Activated T-cell treated with anti-CD3 and anti-CD28 coated beads, Interleukin-2, amount 50 U/mL, for 48 hours (primary cell): ENCODE measurements at regions not wholly inside any gene's neighbourhood (a gene's known extent, or its start where the extent isn't known, plus 50 kb on each side); places are given as distances from the start of the nearest gene placed in this dataset.

Experiments
- DNase-seq, 2 experiments: peaks; one replicate each; pipeline ENCODE4 v3.0.0-alpha.2; 2020

GRCh38 chr15:39495871-39496840 lies 84.7 kb upstream of the THBS1 start:
- DNase-seq, result no peak

DNA sequence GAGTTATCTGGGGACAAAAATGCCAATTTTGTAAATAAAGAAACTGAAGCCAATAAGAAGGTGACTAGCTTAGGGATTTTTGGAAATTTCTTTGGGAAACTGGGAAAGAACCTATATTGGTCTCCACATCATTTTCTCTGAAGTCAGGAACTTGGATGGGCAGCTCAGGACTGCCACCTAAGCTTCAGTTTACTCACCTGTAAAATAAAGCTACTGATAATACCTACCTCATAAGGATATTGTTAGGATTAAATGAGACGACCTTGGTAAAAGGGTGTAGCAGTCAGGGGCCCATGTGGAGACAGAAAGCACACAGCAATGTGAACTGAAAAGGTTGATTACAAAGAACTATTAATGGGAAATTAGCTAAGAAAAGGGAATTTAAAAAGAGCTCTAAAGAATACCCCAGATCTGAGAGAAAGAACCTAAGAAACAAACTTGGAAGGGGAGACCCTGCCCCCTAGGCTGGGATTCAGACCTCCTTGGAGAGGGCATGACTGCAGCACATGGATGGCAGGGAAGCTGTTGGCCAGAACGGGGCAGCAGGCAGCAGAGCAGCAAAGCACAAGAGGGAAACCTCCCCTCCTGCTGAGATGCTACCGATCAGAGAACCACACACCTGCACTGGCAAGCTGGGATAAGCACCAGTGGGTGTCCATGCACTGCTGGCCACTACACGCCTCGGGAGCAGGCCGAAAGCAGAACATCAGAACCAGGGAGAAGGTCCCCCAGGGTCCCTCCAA lies 83.7 kb upstream of the THBS1 start:
- no peak for DNase-seq

DNA sequence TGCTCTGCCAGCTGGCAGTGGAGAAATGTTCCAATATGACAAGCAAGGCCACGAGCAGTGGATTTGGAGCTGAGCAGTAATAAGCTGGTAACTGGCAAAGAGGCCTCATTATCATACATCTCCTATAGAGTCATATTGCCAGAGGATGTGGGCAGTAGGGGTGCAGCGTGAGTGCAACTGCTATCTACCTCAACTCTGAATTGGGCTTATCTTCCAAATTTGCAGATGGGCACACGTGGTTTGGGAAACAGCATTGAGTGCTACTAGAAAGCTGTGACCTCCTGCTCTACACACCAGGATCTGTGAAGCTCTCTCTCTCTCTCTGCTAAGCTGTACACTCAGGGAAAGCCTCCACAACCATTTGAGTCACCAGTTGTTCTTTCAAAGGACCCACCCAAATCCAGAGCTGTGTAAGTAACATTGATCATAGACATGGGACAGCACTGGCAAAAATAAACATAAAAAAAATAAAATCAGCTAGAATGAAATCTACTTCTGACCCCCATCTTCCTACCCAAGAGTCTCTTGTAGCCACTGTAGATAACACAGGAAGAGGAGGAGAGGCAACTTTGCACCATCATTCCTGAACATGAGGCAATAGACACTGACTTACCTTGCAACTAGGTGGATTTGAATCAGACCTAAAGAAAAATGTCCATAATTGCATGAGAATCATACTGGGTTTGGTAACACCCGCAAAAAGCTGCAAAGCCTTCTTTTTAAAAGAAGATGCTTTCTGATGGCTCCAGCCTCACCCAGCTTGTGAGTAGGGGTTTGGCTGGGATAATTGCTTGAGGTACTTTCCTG lies 82.9 kb upstream of the THBS1 start:
- DNase-seq, result no peak

DNA sequence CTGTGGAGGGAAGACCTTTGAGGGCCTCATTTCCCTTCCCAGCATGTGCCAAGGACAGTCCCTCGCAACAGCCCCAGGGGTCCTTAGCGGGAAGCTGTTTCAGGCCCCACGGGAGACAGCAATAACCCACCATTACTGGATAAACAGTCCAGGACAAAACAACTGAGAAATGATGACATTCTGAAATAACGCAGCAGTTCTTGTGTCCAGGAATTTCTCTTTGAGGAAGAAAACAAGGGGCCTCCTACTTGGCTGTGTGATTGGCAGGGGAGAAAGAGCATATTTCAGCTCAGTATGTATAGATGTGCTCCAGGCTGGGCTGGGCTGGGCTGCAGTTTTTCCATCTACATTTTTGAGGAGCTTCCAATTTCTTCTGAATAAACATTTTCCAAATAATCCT lies 82.2 kb upstream of the THBS1 start:
- no peak for DNase-seq

GRCh38 chr15:39499042-39499441 lies 81.8 kb upstream of the THBS1 start:
- no peak for DNase-seq

- DNase-seq, result no peak
Observed at GRCh38 chr15:39499681-39500080, 81.2 kb upstream of the THBS1 start.

- no peak for DNase-seq
Observed at GRCh38 chr15:39501366-39502081, 79.4 kb upstream of the THBS1 start.

DNA sequence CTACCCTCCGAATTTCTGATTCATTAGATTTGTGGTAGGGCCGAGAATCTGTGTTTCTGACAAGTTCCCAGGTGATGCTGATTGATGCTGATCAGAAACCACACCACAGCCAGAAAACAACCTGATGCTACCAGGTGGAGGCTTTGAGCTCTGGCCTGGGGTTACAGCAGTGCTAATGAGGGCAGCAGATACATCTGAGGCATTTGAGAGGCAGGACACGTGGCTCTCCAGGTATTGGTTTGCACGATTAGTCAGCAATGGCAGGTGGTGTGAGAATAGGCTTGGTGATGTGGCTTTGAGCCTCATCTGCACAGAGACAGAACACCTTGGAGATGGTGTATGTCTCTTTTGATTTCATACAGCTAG lies 78.8 kb upstream of the THBS1 start:
- no peak for DNase-seq

- no peak for DNase-seq
Observed at GRCh38 chr15:39502611-39503195, 78.2 kb upstream of the THBS1 start.

GRCh38 chr15:39503526-39503925 lies 77.4 kb upstream of the THBS1 start:
- DNase-seq, result no peak

GRCh38 chr15:39504808-39505207 lies 76.1 kb upstream of the THBS1 start:
- DNase-seq, result no peak

DNA sequence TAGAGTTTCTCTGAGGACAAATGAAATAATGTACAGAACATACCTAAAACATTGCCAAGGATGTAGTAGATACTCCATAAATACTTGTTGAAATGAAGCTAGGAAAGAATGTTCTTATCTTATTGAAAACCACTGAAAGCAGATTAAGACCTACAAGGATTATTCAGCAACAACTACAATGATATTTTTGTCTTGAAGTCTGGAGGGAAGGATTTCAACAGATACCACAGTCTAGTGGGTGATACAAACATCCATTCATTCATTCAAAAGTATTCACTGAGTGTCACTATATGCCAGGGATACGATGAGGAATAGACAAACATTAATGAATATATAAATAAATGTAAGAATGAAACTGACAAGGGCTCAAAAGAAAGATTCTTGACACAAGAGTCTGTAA lies 74.7 kb upstream of the THBS1 start:
- DNase-seq, result no peak

- DNase-seq, result no peak
Observed at GRCh38 chr15:39508536-39508935, 72.3 kb upstream of the THBS1 start.

GRCh38 chr15:39510001-39510701 lies 70.7 kb upstream of the THBS1 start:
- no peak for DNase-seq

DNA sequence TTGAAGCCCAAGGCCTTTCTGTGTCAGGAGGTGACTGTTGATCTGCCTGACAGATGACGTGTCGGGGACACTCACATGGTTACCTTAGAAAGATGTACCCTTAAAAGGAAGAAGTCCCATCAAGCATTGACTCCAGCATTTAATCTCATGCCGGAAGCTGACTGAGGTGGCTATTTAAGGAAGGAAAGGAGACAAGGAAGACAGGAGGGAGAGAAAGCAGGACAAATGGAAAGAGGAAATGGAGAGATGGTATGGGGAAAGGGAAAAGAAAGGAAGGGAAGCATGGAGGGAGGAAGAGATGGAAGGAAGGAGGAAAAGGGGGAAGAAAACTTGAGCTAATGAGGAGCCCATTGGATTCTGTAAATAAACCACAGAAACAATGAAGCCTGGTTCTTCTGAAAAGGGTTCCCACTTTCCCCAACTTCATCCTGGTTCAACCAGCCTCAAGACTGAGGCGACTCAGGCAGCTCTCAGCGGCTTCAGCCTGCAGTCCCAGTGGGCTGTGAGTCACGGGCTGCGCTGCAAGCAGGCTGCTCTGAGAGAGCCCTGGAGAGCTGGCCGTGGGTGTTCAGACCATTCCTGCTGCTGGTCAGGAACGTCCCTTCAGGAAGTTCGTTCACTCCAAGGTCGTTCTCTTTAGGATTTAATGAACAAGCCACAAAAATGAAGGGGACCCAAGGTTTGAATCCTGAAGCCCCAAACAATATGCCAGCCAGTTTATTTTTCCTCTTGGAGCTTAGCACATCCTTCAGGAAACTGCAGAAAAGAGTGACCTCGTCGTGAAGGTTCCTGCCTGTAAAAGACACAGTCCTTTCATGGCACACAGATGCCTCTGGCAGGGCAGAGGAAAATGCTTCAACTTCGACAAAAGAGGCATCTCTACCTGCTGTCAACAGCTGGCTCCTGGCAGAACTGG lies 69.6 kb upstream of the THBS1 start:
- DNase-seq, result no peak

DNA sequence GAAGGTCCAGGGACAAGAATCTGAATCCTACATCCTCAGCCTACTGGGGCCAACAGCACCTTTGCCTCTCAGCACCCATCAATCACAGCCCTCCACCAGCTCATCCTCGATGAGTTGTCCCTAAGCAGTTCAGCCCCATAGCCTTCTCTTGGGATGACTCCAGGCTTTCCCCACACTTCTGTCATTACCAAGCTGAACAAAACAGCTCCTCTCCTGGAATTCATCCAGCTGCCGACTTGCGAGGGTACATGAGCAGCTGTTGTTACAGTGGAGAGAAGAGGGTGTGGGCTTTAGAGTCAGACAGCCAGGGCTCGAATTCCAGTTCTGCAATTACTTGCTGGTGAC lies 69.0 kb upstream of the THBS1 start:
- no peak for DNase-seq

DNA sequence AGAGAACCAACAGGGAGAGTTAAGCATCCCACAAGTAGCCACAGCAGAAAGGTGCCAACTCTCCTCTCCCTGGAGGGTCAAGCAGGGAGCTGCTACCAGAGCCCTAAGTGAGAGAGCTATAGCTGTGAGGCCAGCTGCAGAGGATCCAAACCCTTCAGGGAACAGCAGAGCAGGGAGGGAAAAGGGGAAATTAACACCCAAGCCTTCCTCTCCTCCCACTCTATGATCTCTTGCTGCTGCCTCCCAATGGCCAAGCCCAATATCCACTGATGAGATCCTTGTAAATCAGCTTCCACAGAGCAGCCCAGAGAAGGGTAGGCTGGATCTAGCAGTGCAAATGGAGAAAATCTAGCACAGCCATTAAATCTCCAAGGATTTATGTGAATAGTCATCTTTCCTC lies 68.2 kb upstream of the THBS1 start:
- DNase-seq, result no peak

DNA sequence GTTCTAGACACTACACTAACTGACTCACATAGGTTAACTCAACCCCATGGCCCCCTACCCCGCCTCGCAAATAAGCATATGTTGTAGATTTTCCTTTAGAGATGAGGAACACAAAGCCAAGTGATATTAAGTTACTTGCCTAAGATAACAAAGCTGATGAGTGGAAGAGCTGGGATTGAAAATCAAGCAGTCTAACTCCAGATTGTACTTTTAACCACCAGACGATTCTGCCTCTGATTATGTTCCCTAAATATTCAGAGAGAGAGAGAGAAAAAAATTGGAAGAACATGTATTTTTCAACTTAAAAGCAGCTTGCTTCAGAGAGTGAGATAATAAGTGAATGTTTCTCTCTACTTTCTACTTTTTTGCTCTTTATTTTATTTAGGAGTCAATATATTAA lies 66.9 kb upstream of the THBS1 start:
- DNase-seq, result no peak

DNA sequence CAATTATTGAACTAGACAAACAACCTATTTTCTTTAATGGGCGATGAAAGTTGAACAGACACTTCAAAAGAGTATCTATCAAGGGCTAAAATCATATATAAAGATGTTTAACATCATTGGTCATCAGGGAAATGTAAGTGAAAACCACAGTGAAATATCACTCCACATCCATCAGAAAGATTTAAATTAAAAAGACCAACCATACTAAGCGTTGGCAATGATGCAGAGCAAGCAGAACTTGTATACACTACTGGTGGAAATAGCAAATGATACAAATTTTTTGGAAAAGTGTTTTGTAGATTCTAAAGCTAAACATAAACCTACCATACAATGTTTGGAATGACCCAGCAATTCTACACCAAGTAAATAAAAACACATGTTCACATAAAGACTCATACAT lies 65.9 kb upstream of the THBS1 start:
- no peak for DNase-seq

GRCh38 chr15:39515765-39516164 lies 65.1 kb upstream of the THBS1 start:
- DNase-seq, result no peak
